ENCODE measurements at regions not wholly inside any gene's neighbourhood (a gene's known extent, or its start where the extent isn't known, plus 50 kb on each side); places are given as distances from the start of the nearest gene placed in this dataset.

GRCh38 chr6:14656649-14657048 is 539.1 kb downstream of the CD83 start:
- TF ChIP-seq SPI1 (IDR thresholded peaks at IDR 0.05; ENCODE audit: borderline replicate concordance, low read depth) (peak; percentile 30; the same call in 1 of the 2 replicates), REST (IDR thresholded peaks at IDR 0.05; ENCODE audit: insufficient replicate concordance, low read depth) (no peak), GABPA (IDR thresholded peaks at IDR 0.05; ENCODE audit: low read depth) (no peak)
- TF ChIP-seq, protein P1, sequence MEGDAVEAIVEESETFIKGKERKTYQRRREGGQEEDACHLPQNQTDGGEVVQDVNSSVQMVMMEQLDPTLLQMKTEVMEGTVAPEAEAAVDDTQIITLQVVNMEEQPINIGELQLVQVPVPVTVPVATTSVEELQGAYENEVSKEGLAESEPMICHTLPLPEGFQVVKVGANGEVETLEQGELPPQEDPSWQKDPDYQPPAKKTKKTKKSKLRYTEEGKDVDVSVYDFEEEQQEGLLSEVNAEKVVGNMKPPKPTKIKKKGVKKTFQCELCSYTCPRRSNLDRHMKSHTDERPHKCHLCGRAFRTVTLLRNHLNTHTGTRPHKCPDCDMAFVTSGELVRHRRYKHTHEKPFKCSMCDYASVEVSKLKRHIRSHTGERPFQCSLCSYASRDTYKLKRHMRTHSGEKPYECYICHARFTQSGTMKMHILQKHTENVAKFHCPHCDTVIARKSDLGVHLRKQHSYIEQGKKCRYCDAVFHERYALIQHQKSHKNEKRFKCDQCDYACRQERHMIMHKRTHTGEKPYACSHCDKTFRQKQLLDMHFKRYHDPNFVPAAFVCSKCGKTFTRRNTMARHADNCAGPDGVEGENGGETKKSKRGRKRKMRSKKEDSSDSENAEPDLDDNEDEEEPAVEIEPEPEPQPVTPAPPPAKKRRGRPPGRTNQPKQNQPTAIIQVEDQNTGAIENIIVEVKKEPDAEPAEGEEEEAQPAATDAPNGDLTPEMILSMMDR (IDR thresholded peaks at IDR 0.05; ENCODE audit: insufficient read depth, low read length), result no peak
- Histone ChIP-seq H3K4me3 (replicated peaks; ENCODE audit: insufficient read depth, low read length) (no peak overlapping the region), H3K27ac (replicated peaks) (no peak overlapping the region), H3K27me3 (ENCODE audit: insufficient read depth, poor library complexity, severe bottlenecking) (no peaks in the 10 kb centered on the region)
- DNase-seq (ENCODE audit: low read depth in 1 of 2, low spot score in 1 of 2), result peak in 1 of 2 experiments; percentile 31

DNA sequence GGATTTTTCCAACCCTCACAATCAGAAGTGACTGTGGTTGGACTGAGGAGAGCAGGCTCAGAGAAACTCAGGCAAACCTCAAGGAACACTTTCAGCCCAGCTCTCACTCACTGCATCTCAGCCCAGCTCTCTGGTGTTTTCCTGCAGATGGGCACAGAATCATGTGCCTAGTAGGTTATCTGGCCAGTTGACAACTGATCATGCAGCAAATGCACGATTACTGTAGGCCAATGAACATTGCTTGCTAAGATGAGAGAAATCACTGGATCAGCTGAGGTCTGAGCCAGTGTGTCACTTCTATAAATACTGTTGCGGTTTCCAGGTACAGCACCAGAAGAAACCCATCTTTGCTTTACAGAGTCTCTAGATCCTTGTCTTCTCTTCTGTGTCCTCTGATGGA is 540.5 kb downstream of the CD83 start:
- Histone ChIP-seq H3K27ac (replicated peaks) (no peak overlapping the region), H3K4me3 (replicated peaks; ENCODE audit: insufficient read depth, low read length) (no peak overlapping the region), H3K27me3 (ENCODE audit: insufficient read depth, poor library complexity, severe bottlenecking) (no peaks in the 10 kb centered on the region)
- DNase-seq (ENCODE audit: low read depth in 1 of 2, low spot score in 1 of 2), result no peak
- no peak for TF ChIP-seq SPI1 (IDR thresholded peaks at IDR 0.05; ENCODE audit: borderline replicate concordance, low read depth)
- TF ChIP-seq, protein P1 (IDR thresholded peaks at IDR 0.05; ENCODE audit: insufficient read depth, low read length), result no peak
- TF ChIP-seq POLR2AphosphoS5 (IDR thresholded peaks at IDR 0.05; ENCODE audit: low read depth), result no peak
- no peak for TF ChIP-seq REST (IDR thresholded peaks at IDR 0.05; ENCODE audit: insufficient replicate concordance, low read depth)
- TF ChIP-seq GABPA (IDR thresholded peaks at IDR 0.05; ENCODE audit: low read depth), result no peak

DNA sequence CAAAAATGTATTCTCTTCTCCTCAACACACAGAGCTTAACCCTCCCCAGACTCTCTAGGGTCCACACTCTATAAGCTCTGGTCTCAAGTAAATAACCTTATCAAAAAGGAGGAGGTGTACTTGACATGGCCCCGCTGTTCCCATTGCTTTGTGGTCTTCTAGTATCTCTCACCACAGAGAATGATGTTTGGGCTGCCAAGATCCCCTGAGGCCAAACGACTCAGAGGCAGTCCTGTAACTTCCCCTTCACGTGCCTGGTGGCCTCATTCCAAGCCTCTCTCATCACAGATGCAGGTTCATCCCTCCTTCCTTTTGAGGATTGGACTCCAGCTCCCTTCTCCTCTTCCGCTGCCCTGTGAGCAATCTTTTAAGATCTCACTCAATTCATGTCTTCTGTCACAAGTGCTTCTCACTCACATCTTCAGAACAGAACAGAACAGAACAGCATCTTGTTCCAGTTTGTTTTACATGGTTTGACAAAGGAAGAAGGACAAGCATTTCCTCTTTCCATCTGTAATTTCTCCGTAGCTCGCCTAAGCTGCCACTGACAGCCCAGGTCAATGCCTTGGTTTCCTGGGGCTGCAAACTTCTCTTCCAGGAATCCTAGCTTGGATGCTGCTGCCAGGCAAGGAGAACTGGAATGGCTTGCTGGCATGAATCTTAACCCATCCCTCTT is 541.5 kb downstream of the CD83 start:
- Histone ChIP-seq H3K27ac (replicated peaks) (no peak overlapping the region), H3K4me3 (replicated peaks; ENCODE audit: insufficient read depth, low read length) (no peak overlapping the region), H3K27me3 (ENCODE audit: insufficient read depth, poor library complexity, severe bottlenecking) (no peaks in the 10 kb centered on the region)
- TF ChIP-seq GABPA (IDR thresholded peaks at IDR 0.05; ENCODE audit: low read depth) (no peak), POLR2AphosphoS5 (IDR thresholded peaks at IDR 0.05; ENCODE audit: low read depth) (peak; percentile 65), SPI1 (IDR thresholded peaks at IDR 0.05; ENCODE audit: borderline replicate concordance, low read depth) (peak; percentile 91), REST (IDR thresholded peaks at IDR 0.05; ENCODE audit: insufficient replicate concordance, low read depth) (no peak)
- TF ChIP-seq, protein P1 (IDR thresholded peaks at IDR 0.05; ENCODE audit: insufficient read depth, low read length), result no peak
- peak; percentile 77 to 88 for DNase-seq (ENCODE audit: low read depth in 1 of 2, low spot score in 1 of 2)

Measured in HL-60 (cell line).